HUES48 (cell line): ENCODE measurements at regions not wholly inside any gene's neighbourhood (a gene's known extent, or its start where the extent isn't known, plus 50 kb on each side); places are given as distances from the start of the nearest gene placed in this dataset.
"Not testable (repeated sequence)": the region's sequence is repeated elsewhere in the genome, so short reads cannot be mapped to it uniquely, and the experiment has no call there.

ENCODE experiments used
- H3K27ac ChIP-seq: one replicate; pipeline ENCODE4 v1.7.0; 2013; ENCODE audit warnings: low read depth, low read length, inconsistent platforms
- H3K27me3 ChIP-seq: 2 replicates; pipeline ENCODE4 v1.6.1; 2013; ENCODE audit warnings: mild to moderate bottlenecking, low read length; ENCODE audit not compliant: control insufficient read depth, insufficient read depth
- H3K36me3 ChIP-seq: 2 replicates; pipeline ENCODE4 v1.6.1; 2013; ENCODE audit warnings: low read length; ENCODE audit not compliant: control insufficient read depth, insufficient read depth
- H3K4me1 ChIP-seq: 2 replicates; pipeline ENCODE4 v1.6.1; 2013; ENCODE audit warnings: mild to moderate bottlenecking, low read length; ENCODE audit not compliant: control insufficient read depth, insufficient read depth
- H3K4me3 ChIP-seq: 2 replicates; pipeline ENCODE4 v1.5.1; 2013; ENCODE audit warnings: mild to moderate bottlenecking, low read depth, low read length
- H3K9ac ChIP-seq: 2 replicates; pipeline ENCODE4 v1.6.1; 2013; ENCODE audit warnings: mild to moderate bottlenecking, low read depth, low read length, moderate library complexity
- H3K9me3 ChIP-seq: 2 replicates; pipeline ENCODE4 v1.6.1; 2013; ENCODE audit warnings: low read length; ENCODE audit not compliant: control insufficient read depth, insufficient read depth

- no peaks in the 10 kb centered on the region for H3K9me3 ChIP-seq
Observed at GRCh38 chr1:20416706-20417105, 69.3 kb downstream of the CAMK2N1 start.

GRCh38 chr1:20413776-20414140 lies 72.3 kb downstream of the CAMK2N1 start:
- peaks cover 61% of the 10 kb centered on the region for H3K27me3 ChIP-seq
- no peaks in the 10 kb centered on the region for H3K4me1 ChIP-seq
- H3K9ac ChIP-seq: no peak overlapping the region
- H3K36me3 ChIP-seq: no peaks in the 10 kb centered on the region
- H3K4me3 ChIP-seq: no peak overlapping the region
- H3K9me3 ChIP-seq: no peaks in the 10 kb centered on the region
- no peak overlapping the region for H3K27ac ChIP-seq

More at GRCh38 chr1:20416706-20417105, 69.3 kb downstream of the CAMK2N1 start:
- Histone ChIP-seq H3K9ac (no peak overlapping the region), H3K36me3 (no peaks in the 10 kb centered on the region), H3K27ac (no peak overlapping the region), H3K4me3 (no peak overlapping the region), H3K4me1 (no peaks in the 10 kb centered on the region), H3K27me3 (peaks cover 52% of the 10 kb centered on the region)

- Histone ChIP-seq H3K36me3 (no peaks in the 10 kb centered on the region), H3K27ac (no peak overlapping the region), H3K4me1 (no peaks in the 10 kb centered on the region), H3K9me3 (no peaks in the 10 kb centered on the region), H3K27me3 (peaks cover 66% of the 10 kb centered on the region), H3K4me3 (no peak overlapping the region), H3K9ac (no peak overlapping the region)
Observed at GRCh38 chr1:20413136-20413775, 72.8 kb downstream of the CAMK2N1 start.

- no peak overlapping the region for H3K4me3 ChIP-seq
- H3K36me3 ChIP-seq: no peaks in the 10 kb centered on the region
- peaks cover 3% of the 10 kb centered on the region for H3K4me1 ChIP-seq
- H3K27me3 ChIP-seq: peaks cover 85% of the 10 kb centered on the region
- no peak overlapping the region for H3K27ac ChIP-seq
- no peaks in the 10 kb centered on the region for H3K9me3 ChIP-seq
- H3K9ac ChIP-seq: no peak overlapping the region
Observed at GRCh38 chr1:20411196-20411980, 74.6 kb downstream of the CAMK2N1 start.

GRCh38 chr1:20410503-20410902 lies 75.5 kb downstream of the CAMK2N1 start:
- Histone ChIP-seq H3K9me3 (no peaks in the 10 kb centered on the region), H3K36me3 (no peaks in the 10 kb centered on the region), H3K27me3 (peaks cover 89% of the 10 kb centered on the region), H3K9ac (no peak overlapping the region), H3K4me1 (peaks cover 11% of the 10 kb centered on the region), H3K27ac (no peak overlapping the region), H3K4me3 (no peak overlapping the region)

- Histone ChIP-seq H3K4me3 (no peak overlapping the region), H3K4me1 (peaks cover 11% of the 10 kb centered on the region), H3K27me3 (peaks cover 95% of the 10 kb centered on the region), H3K36me3 (no peaks in the 10 kb centered on the region), H3K9ac (no peak overlapping the region), H3K9me3 (no peaks in the 10 kb centered on the region), H3K27ac (no peak overlapping the region)
Observed at GRCh38 chr1:20409971-20410370, 76.0 kb downstream of the CAMK2N1 start.

GRCh38 chr1:20409012-20409411 lies 77.0 kb downstream of the CAMK2N1 start:
- H3K4me1 ChIP-seq: peaks cover 13% of the 10 kb centered on the region
- peaks cover 98% of the 10 kb centered on the region for H3K27me3 ChIP-seq

GRCh38 chr1:20408133-20408650 lies 77.8 kb downstream of the CAMK2N1 start:
- H3K36me3 ChIP-seq, H3K4me3 ChIP-seq, H3K9ac ChIP-seq, H3K9me3 ChIP-seq, H3K27ac ChIP-seq: not testable (repeated sequence)
- Histone ChIP-seq H3K4me1 (peaks cover 13% of the 10 kb centered on the region), H3K27me3 (peaks cover 100% of the 10 kb centered on the region)

More at GRCh38 chr1:20409012-20409411, 77.0 kb downstream of the CAMK2N1 start:
- no peak overlapping the region for H3K27ac ChIP-seq
- H3K9ac ChIP-seq: no peak overlapping the region
- H3K4me3 ChIP-seq: no peak overlapping the region
- no peaks in the 10 kb centered on the region for H3K36me3 ChIP-seq
- H3K9me3 ChIP-seq: no peaks in the 10 kb centered on the region

GRCh38 chr1:20405893-20406604 lies 80.0 kb downstream of the CAMK2N1 start:
- Histone ChIP-seq H3K9me3 (no peaks in the 10 kb centered on the region), H3K27me3 (peaks cover 100% of the 10 kb centered on the region), H3K9ac (no peak overlapping the region), H3K27ac (no peak overlapping the region), H3K36me3 (no peaks in the 10 kb centered on the region), H3K4me1 (peaks cover 13% of the 10 kb centered on the region), H3K4me3 (no peak overlapping the region)

GRCh38 chr1:20405051-20405754 lies 80.8 kb downstream of the CAMK2N1 start:
- no peaks in the 10 kb centered on the region for H3K9me3 ChIP-seq
- peaks cover 100% of the 10 kb centered on the region for H3K27me3 ChIP-seq
- H3K27ac ChIP-seq: no peak overlapping the region

More at GRCh38 chr1:20405051-20405754, 80.8 kb downstream of the CAMK2N1 start:
- peaks cover 13% of the 10 kb centered on the region for H3K4me1 ChIP-seq
- H3K4me3 ChIP-seq: no peak overlapping the region
- no peak overlapping the region for H3K9ac ChIP-seq
- no peaks in the 10 kb centered on the region for H3K36me3 ChIP-seq
